RWPE2 (cell line): ENCODE measurements at regions not wholly inside any gene's neighbourhood (a gene's known extent, or its start where the extent isn't known, plus 50 kb on each side); places are given as distances from the start of the nearest gene placed in this dataset.

ENCODE experiments used
- ATAC-seq: fragments of 200-7000 bp; cut with Tn5 transposase; 3 replicates; pipeline ENCODE4 v1.9.1; 2021; ENCODE audit warnings: low read depth
- DNase-seq: peaks from one replicate; pipeline ENCODE4 v3.0.0-alpha.2; 2020; ENCODE audit warnings: low spot score
- H3K27ac ChIP-seq: fragments of 450-650 bp; 2 replicates; pipeline ENCODE4 v1.5.1; 2017; ENCODE audit warnings: mild to moderate bottlenecking; ENCODE audit not compliant: poor library complexity, severe bottlenecking
- H3K27me3 ChIP-seq: fragments of 250-450 bp; sonication (Bioruptor Pico); 2 replicates; pipeline ENCODE4 v1.5.1; 2021; ENCODE audit warnings: mild to moderate bottlenecking, moderate library complexity; ENCODE audit not compliant: insufficient read depth, poor library complexity, severe bottlenecking
- H3K36me3 ChIP-seq: fragments of 250-450 bp; sonication (Bioruptor Pico); 2 replicates; pipeline ENCODE4 v1.5.1; 2020; ENCODE audit warnings: low read depth, mild to moderate bottlenecking, moderate library complexity
- H3K4me1 ChIP-seq: fragments of 250-450 bp; sonication (Bioruptor Pico); 2 replicates; pipeline ENCODE4 v1.5.1; 2021; ENCODE audit warnings: mild to moderate bottlenecking, moderate library complexity; ENCODE audit not compliant: insufficient read depth, poor library complexity, severe bottlenecking
- H3K4me3 ChIP-seq: fragments of 250-450 bp; sonication (Bioruptor Pico); 2 replicates; pipeline ENCODE4 v1.5.1; 2021; ENCODE audit warnings: mild to moderate bottlenecking, moderate library complexity; ENCODE audit not compliant: severe bottlenecking
- H3K9me3 ChIP-seq: fragments of 250-450 bp; sonication (Bioruptor Pico); 2 replicates; pipeline ENCODE4 v1.5.1; 2021; ENCODE audit warnings: mild to moderate bottlenecking, moderate library complexity; ENCODE audit not compliant: severe bottlenecking
- TF ChIP-seq, protein P1 (sequence below): fragments of 450-650 bp; IDR thresholded peaks from one replicate; pipeline ENCODE4 v1.5.1; 2017; ENCODE audit warnings: mild to moderate bottlenecking, moderate library complexity; ENCODE audit not compliant: poor library complexity, severe bottlenecking

GRCh38 chr13:107441279-107441678, 774.1 kb downstream of the LIG4 start:
- TF ChIP-seq, protein P1, sequence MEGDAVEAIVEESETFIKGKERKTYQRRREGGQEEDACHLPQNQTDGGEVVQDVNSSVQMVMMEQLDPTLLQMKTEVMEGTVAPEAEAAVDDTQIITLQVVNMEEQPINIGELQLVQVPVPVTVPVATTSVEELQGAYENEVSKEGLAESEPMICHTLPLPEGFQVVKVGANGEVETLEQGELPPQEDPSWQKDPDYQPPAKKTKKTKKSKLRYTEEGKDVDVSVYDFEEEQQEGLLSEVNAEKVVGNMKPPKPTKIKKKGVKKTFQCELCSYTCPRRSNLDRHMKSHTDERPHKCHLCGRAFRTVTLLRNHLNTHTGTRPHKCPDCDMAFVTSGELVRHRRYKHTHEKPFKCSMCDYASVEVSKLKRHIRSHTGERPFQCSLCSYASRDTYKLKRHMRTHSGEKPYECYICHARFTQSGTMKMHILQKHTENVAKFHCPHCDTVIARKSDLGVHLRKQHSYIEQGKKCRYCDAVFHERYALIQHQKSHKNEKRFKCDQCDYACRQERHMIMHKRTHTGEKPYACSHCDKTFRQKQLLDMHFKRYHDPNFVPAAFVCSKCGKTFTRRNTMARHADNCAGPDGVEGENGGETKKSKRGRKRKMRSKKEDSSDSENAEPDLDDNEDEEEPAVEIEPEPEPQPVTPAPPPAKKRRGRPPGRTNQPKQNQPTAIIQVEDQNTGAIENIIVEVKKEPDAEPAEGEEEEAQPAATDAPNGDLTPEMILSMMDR: no peak
- ATAC-seq: peak; percentile 73
- Histone ChIP-seq H3K27me3 (no peaks in the 10 kb centered on the region), H3K4me1 (no peaks in the 10 kb centered on the region), H3K9me3 (no peaks in the 10 kb centered on the region), H3K4me3 (no peak overlapping the region), H3K36me3 (no peaks in the 10 kb centered on the region), H3K27ac (no peak overlapping the region)
- no peak for DNase-seq

DNA sequence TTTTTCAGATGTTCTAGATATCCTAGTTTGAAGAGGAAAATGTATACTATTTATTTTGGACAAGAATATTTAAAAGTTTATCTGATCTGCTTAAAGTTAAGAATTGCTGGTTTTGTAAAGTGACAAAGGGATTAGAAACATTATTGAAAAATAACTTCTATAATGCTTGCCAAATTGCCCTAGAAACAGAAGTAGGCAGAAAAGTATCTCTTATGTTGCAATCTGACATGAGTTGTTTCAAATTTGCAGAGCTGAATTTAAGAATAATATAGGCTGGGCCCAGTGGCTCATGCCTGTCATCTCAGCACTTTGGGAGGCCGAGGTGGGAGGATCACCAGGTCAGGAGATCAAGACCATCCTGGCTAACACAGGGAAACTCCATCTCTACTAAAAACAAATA, 777.1 kb downstream of the LIG4 start:
- no peak overlapping the region for H3K27ac ChIP-seq
- ATAC-seq (no peak), DNase-seq (no peak)
- H3K4me3 ChIP-seq: no peak overlapping the region
- no peaks in the 10 kb centered on the region for H3K27me3 ChIP-seq
- H3K9me3 ChIP-seq: no peaks in the 10 kb centered on the region
- no peaks in the 10 kb centered on the region for H3K36me3 ChIP-seq
- TF ChIP-seq, protein P1: no peak
- H3K4me1 ChIP-seq: no peaks in the 10 kb centered on the region

GRCh38 chr13:107434347-107434746, 781.0 kb downstream of the LIG4 start:
- Histone ChIP-seq H3K36me3 (no peaks in the 10 kb centered on the region), H3K4me1 (no peaks in the 10 kb centered on the region), H3K27me3 (no peaks in the 10 kb centered on the region), H3K9me3 (no peaks in the 10 kb centered on the region), H3K4me3 (no peak overlapping the region), H3K27ac (no peak overlapping the region)
- DNase-seq (no peak), ATAC-seq (no peak)
- TF ChIP-seq, protein P1: no peak

GRCh38 chr13:107427536-107427935, 787.8 kb downstream of the LIG4 start:
- Histone ChIP-seq H3K4me1 (no peaks in the 10 kb centered on the region), H3K4me3 (no peak overlapping the region), H3K27me3 (no peaks in the 10 kb centered on the region), H3K36me3 (no peaks in the 10 kb centered on the region), H3K9me3 (no peaks in the 10 kb centered on the region), H3K27ac (no peak overlapping the region)
- DNase-seq: no peak
- TF ChIP-seq, protein P1: no peak
- ATAC-seq: no peak

DNA sequence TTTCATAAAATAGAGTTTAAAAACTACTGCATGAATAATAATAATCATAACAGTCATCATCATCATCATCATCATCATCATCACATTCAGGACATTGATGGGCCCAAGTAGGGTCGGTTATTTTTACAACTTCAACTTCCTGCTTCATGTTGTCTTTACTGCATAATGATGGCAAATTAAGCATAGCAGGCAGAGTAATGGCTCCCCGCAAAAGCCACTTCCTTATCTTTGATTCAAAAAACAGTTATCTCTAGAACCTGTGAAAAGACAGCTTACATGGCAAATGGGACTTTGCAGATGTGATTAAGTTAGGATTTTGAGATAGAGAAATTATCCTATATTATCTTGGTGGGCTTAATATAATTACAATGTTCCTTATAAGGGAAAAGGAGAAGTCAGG, 792.9 kb downstream of the LIG4 start:
- ATAC-seq: no peak
- Histone ChIP-seq H3K36me3 (no peaks in the 10 kb centered on the region), H3K4me1 (no peaks in the 10 kb centered on the region), H3K27ac (no peak overlapping the region), H3K4me3 (no peak overlapping the region), H3K27me3 (no peaks in the 10 kb centered on the region), H3K9me3 (no peaks in the 10 kb centered on the region)
- TF ChIP-seq, protein P1: no peak
- DNase-seq: no peak
